ENCODE measurements at regions not wholly inside any gene's neighbourhood (a gene's known extent, or its start where the extent isn't known, plus 50 kb on each side); places are given as distances from the start of the nearest gene placed in this dataset.
"Not testable (repeated sequence)": the region's sequence is repeated elsewhere in the genome, so short reads cannot be mapped to it uniquely, and the experiment has no call there.

DNA sequence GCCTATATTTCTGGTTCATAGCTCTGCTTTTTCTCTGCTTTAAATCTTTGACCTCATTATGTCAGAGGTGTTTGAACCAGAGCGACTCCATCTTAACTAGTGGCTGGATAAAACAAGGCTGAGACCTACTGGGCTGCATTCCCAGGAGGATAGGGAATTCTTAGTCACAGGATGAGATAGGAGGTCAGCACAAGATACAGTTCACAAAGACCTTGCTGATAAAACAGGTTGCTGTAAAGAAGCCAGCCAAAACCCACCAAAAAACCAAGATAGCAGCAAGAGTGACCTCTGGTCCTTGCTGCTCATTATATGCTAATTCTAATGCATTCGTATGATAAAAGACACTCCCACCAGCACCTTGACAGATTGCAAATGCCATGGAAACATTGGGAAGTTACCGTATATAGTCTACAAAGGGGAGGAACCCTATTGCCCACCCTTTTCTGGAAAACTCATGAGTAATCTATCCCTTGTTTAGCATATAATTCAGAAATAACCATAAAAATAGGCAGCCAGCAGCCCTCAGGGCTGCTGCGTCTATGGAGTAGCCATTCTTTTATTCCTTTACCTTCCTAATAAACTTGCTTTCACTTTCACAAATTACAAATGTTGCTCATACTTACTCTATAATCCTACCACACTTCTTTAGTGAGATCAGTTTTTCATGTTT is 193.9 kb downstream of the NAF1 start:
- no peaks in the 10 kb centered on the region for H3K9me3 ChIP-seq (ENCODE audit: control insufficient read depth in 2 of 2, low read length in 2 of 2)
- Mint-ChIP-seq H3K27me3 (no peaks in the 10 kb centered on the region), H3K36me3 (no peaks in the 10 kb centered on the region), H3K4me1 (no peaks in the 10 kb centered on the region), H3K27ac (no peak overlapping the region), H3K9me3 (peaks cover 0 to 2% (median 0%) of the 10 kb centered on the region in 7 donors), H3K4me3 (no peak overlapping the region)
- ATAC-seq (ENCODE audit: low read depth in 2 of 2) (no peak), DNase-seq (no peak)
- no peak overlapping the region for H3K27ac ChIP-seq (ENCODE audit: insufficient read depth, low read length, poor library complexity, severe bottlenecking)
- H3K4me1 ChIP-seq (ENCODE audit: control insufficient read depth, insufficient read depth, low read length, poor library complexity, severe bottlenecking): no peaks in the 10 kb centered on the region
- H3K36me3 ChIP-seq (ENCODE audit: control insufficient read depth, insufficient read depth, low read length): no peaks in the 10 kb centered on the region
- no peaks in the 10 kb centered on the region for H3K27me3 ChIP-seq (ENCODE audit: control insufficient read depth, insufficient read depth, low read length)
- H3K4me3 ChIP-seq (ENCODE audit: low read depth, low read length): no peak overlapping the region

- H3K27ac ChIP-seq (ENCODE audit: insufficient read depth, low read length, poor library complexity, severe bottlenecking): no peak overlapping the region
- H3K27me3 ChIP-seq (ENCODE audit: control insufficient read depth, insufficient read depth, low read length): no peaks in the 10 kb centered on the region
- peaks cover 0 to 13% (median 4%) of the 10 kb centered on the region in 7 donors for H3K9me3 Mint-ChIP-seq
- H3K4me1 ChIP-seq (ENCODE audit: control insufficient read depth, insufficient read depth, low read length, poor library complexity, severe bottlenecking): no peaks in the 10 kb centered on the region
- no peak for ATAC-seq (ENCODE audit: low read depth in 2 of 2)
- H3K9me3 ChIP-seq (ENCODE audit: control insufficient read depth in 2 of 2, low read length in 2 of 2): no peaks in the 10 kb centered on the region
- no peaks in the 10 kb centered on the region for H3K4me1 Mint-ChIP-seq
- no peak for DNase-seq
- no peaks in the 10 kb centered on the region for H3K36me3 ChIP-seq (ENCODE audit: control insufficient read depth, insufficient read depth, low read length)
- no peak overlapping the region for H3K4me3 Mint-ChIP-seq
- H3K27ac Mint-ChIP-seq: no peak overlapping the region
- no peaks in the 10 kb centered on the region for H3K27me3 Mint-ChIP-seq
- no peak overlapping the region for H3K4me3 ChIP-seq (ENCODE audit: low read depth, low read length)
- H3K36me3 Mint-ChIP-seq: no peaks in the 10 kb centered on the region
These were observed 197.5 kb downstream of the NAF1 start for GRCh38 chr4:162969194-162969593.

DNA sequence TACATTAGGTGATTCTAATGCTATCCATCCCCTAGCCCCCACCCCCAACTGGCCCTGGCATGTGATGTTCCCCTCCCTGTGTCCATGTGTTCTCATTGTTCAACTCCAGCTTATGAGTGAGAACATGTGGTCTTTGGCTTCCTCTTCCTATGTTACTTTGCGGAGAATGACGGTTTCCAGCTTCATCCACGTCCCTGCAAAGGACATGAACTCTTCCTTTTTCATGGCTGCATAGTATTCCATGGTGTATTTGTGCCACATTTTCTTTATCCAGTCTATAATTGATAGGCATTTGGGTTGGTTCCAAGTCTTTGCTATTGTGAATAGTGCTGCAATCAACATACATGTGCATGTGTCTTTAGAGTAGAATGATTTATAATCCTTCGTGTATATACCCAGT is 200.7 kb downstream of the NAF1 start:
- not testable (repeated sequence) for H3K9me3 ChIP-seq (ENCODE audit: control insufficient read depth in 2 of 2, low read length in 2 of 2); H3K36me3 ChIP-seq (ENCODE audit: control insufficient read depth, insufficient read depth, low read length); H3K27me3 ChIP-seq (ENCODE audit: control insufficient read depth, insufficient read depth, low read length); H3K4me1 Mint-ChIP-seq; DNase-seq; H3K27ac ChIP-seq (ENCODE audit: insufficient read depth, low read length, poor library complexity, severe bottlenecking); H3K4me1 ChIP-seq (ENCODE audit: control insufficient read depth, insufficient read depth, low read length, poor library complexity, severe bottlenecking); H3K4me3 ChIP-seq (ENCODE audit: low read depth, low read length); H3K27me3 Mint-ChIP-seq; H3K27ac Mint-ChIP-seq; ATAC-seq (ENCODE audit: low read depth in 2 of 2); H3K36me3 Mint-ChIP-seq; H3K4me3 Mint-ChIP-seq
- peaks cover 0 to 13% (median 4%) of the 10 kb centered on the region in 7 donors for H3K9me3 Mint-ChIP-seq

- no peaks in the 10 kb centered on the region for H3K36me3 Mint-ChIP-seq
- Histone ChIP-seq H3K27me3 (ENCODE audit: control insufficient read depth, insufficient read depth, low read length) (no peaks in the 10 kb centered on the region), H3K9me3 (ENCODE audit: control insufficient read depth in 2 of 2, low read length in 2 of 2) (no peaks in the 10 kb centered on the region), H3K4me1 (ENCODE audit: control insufficient read depth, insufficient read depth, low read length, poor library complexity, severe bottlenecking) (no peaks in the 10 kb centered on the region), H3K4me3 (ENCODE audit: low read depth, low read length) (no peak overlapping the region), H3K36me3 (ENCODE audit: control insufficient read depth, insufficient read depth, low read length) (no peaks in the 10 kb centered on the region), H3K27ac (ENCODE audit: insufficient read depth, low read length, poor library complexity, severe bottlenecking) (no peak overlapping the region)
- H3K9me3 Mint-ChIP-seq: peaks cover 0 to 1% (median 0%) of the 10 kb centered on the region in 7 donors
- H3K4me3 Mint-ChIP-seq: no peak overlapping the region
- DNase-seq: no peak
- ATAC-seq (ENCODE audit: low read depth in 2 of 2): peak in 1 of 2 donors; percentile 28
- no peaks in the 10 kb centered on the region for H3K27me3 Mint-ChIP-seq
- no peak overlapping the region for H3K27ac Mint-ChIP-seq
- H3K4me1 Mint-ChIP-seq: no peaks in the 10 kb centered on the region
These were observed 207.6 kb downstream of the NAF1 start for GRCh38 chr4:162959046-162959445.

DNA sequence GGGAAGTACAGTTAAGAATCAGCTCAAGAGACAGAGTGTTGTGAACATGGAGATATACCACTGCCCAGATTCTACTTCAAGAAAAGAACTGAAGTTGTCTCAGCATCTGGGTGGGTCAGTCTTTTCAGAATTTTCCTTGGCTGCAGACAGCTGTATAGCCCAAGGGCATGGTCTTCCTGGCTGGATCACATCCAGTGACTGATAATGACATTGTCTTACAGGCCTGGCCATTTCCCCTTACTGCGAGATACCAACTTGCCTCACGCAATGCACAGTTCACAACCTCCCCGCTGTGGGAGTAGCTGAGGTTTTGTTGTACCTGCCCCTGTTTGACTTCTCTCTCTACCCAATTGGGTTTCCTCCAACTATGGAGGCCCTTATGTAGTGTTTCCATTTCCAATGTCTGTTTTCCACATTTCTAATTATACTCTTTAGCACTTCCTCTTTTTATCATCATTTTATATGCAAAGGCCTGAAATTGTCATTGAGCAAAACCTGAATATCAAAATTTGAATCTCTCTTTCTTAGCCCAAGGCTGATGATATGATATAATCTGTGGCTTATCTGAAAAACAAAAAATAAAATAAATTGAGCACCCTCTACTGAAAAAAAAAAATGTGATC is 209.1 kb downstream of the NAF1 start:
- Mint-ChIP-seq H3K27ac (no peak overlapping the region), H3K4me1 (no peaks in the 10 kb centered on the region), H3K9me3 (peaks cover 0 to 5% (median 0%) of the 10 kb centered on the region in 7 donors), H3K36me3 (no peaks in the 10 kb centered on the region), H3K27me3 (no peaks in the 10 kb centered on the region), H3K4me3 (no peak overlapping the region)
- Histone ChIP-seq H3K9me3 (ENCODE audit: control insufficient read depth in 2 of 2, low read length in 2 of 2) (no peaks in the 10 kb centered on the region), H3K4me1 (ENCODE audit: control insufficient read depth, insufficient read depth, low read length, poor library complexity, severe bottlenecking) (no peaks in the 10 kb centered on the region), H3K27me3 (ENCODE audit: control insufficient read depth, insufficient read depth, low read length) (no peaks in the 10 kb centered on the region), H3K36me3 (ENCODE audit: control insufficient read depth, insufficient read depth, low read length) (no peaks in the 10 kb centered on the region), H3K27ac (ENCODE audit: insufficient read depth, low read length, poor library complexity, severe bottlenecking) (no peak overlapping the region), H3K4me3 (ENCODE audit: low read depth, low read length) (no peak overlapping the region)
- ATAC-seq (ENCODE audit: low read depth in 2 of 2) (no peak), DNase-seq (no peak)

DNA sequence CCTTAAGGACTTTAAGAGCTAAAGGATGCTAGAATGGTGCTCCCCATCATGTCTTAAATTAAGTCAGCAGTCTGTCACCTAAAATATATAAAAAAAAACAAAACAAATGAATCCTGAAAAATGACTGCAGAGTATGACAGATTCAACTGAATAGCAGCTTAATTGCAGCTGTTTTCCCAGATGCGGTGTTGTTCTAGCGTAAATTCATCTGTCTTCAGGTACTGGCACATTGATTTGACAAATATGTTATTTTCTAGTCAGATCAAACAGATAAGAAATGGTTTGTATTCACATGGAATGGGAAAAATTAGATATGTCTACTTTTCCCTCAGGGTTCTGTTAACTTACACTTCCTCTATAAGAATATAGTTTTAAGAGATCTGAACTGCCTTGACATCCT is 211.7 kb downstream of the NAF1 start:
- DNase-seq (no peak), ATAC-seq (ENCODE audit: low read depth in 2 of 2) (no peak)
- Mint-ChIP-seq H3K4me1 (no peaks in the 10 kb centered on the region), H3K36me3 (no peaks in the 10 kb centered on the region), H3K27ac (no peak overlapping the region), H3K27me3 (no peaks in the 10 kb centered on the region), H3K9me3 (peaks cover 0 to 7% (median 0%) of the 10 kb centered on the region in 7 donors), H3K4me3 (no peak overlapping the region)
- no peak overlapping the region for H3K4me3 ChIP-seq (ENCODE audit: low read depth, low read length)
- H3K27me3 ChIP-seq (ENCODE audit: control insufficient read depth, insufficient read depth, low read length): no peaks in the 10 kb centered on the region
- H3K27ac ChIP-seq (ENCODE audit: insufficient read depth, low read length, poor library complexity, severe bottlenecking): no peak overlapping the region
- no peaks in the 10 kb centered on the region for H3K36me3 ChIP-seq (ENCODE audit: control insufficient read depth, insufficient read depth, low read length)
- no peaks in the 10 kb centered on the region for H3K4me1 ChIP-seq (ENCODE audit: control insufficient read depth, insufficient read depth, low read length, poor library complexity, severe bottlenecking)
- no peaks in the 10 kb centered on the region for H3K9me3 ChIP-seq (ENCODE audit: control insufficient read depth in 2 of 2, low read length in 2 of 2)

GRCh38 chr4:162952232-162952631 is 214.5 kb downstream of the NAF1 start:
- Histone ChIP-seq H3K4me1 (ENCODE audit: control insufficient read depth, insufficient read depth, low read length, poor library complexity, severe bottlenecking) (no peaks in the 10 kb centered on the region), H3K27me3 (ENCODE audit: control insufficient read depth, insufficient read depth, low read length) (no peaks in the 10 kb centered on the region), H3K27ac (ENCODE audit: insufficient read depth, low read length, poor library complexity, severe bottlenecking) (no peak overlapping the region), H3K9me3 (ENCODE audit: control insufficient read depth in 2 of 2, low read length in 2 of 2) (no peaks in the 10 kb centered on the region), H3K36me3 (ENCODE audit: control insufficient read depth, insufficient read depth, low read length) (no peaks in the 10 kb centered on the region), H3K4me3 (ENCODE audit: low read depth, low read length) (no peak overlapping the region)
- DNase-seq (no peak), ATAC-seq (ENCODE audit: low read depth in 2 of 2) (no peak)
- H3K27ac Mint-ChIP-seq: peak overlapping the region in 1 of 3 donors; percentile 57
- no peaks in the 10 kb centered on the region for H3K27me3 Mint-ChIP-seq
- H3K4me3 Mint-ChIP-seq: no peak overlapping the region
- no peaks in the 10 kb centered on the region for H3K4me1 Mint-ChIP-seq
- H3K36me3 Mint-ChIP-seq: no peaks in the 10 kb centered on the region
- H3K9me3 Mint-ChIP-seq: peaks cover 0 to 7% (median 2%) of the 10 kb centered on the region in 7 donors

- no peak overlapping the region for H3K27ac ChIP-seq (ENCODE audit: insufficient read depth, low read length, poor library complexity, severe bottlenecking)
- H3K4me3 ChIP-seq (ENCODE audit: low read depth, low read length): no peak overlapping the region
- no peaks in the 10 kb centered on the region for H3K36me3 Mint-ChIP-seq
- no peaks in the 10 kb centered on the region for H3K27me3 Mint-ChIP-seq
- H3K4me1 Mint-ChIP-seq: no peaks in the 10 kb centered on the region
- H3K9me3 Mint-ChIP-seq: peaks cover 0 to 3% (median 0%) of the 10 kb centered on the region in 7 donors
- no peak for ATAC-seq (ENCODE audit: low read depth in 2 of 2)
- H3K27ac Mint-ChIP-seq: no peak overlapping the region
- no peaks in the 10 kb centered on the region for H3K4me1 ChIP-seq (ENCODE audit: control insufficient read depth, insufficient read depth, low read length, poor library complexity, severe bottlenecking)
- H3K36me3 ChIP-seq (ENCODE audit: control insufficient read depth, insufficient read depth, low read length): no peaks in the 10 kb centered on the region
- no peak overlapping the region for H3K4me3 Mint-ChIP-seq
- H3K27me3 ChIP-seq (ENCODE audit: control insufficient read depth, insufficient read depth, low read length): no peaks in the 10 kb centered on the region
- no peak for DNase-seq
- H3K9me3 ChIP-seq (ENCODE audit: control insufficient read depth in 2 of 2, low read length in 2 of 2): no peaks in the 10 kb centered on the region
These were observed 221.0 kb downstream of the NAF1 start for GRCh38 chr4:162945713-162946112.
